H9 (cell line): ENCODE measurements at regions not wholly inside any gene's neighbourhood (a gene's known extent, or its start where the extent isn't known, plus 50 kb on each side); places are given as distances from the start of the nearest gene placed in this dataset.

Experiments
- DNase-seq: peaks from one replicate; pipeline ENCODE4 v3.0.0-alpha.2; 2017
- H2AFZ ChIP-seq: one replicate; pipeline ENCODE4 v1.6.1; 2013; ENCODE audit warnings: mild to moderate bottlenecking, low read length, control low read depth, moderate library complexity
- H2AK5ac ChIP-seq: 2 replicates; pipeline ENCODE4 v1.6.1; 2013; ENCODE audit warnings: low read length, control low read depth, mixed read lengths; ENCODE audit not compliant: insufficient read length
- H2BK120ac ChIP-seq: one replicate; pipeline ENCODE4 v1.6.1; 2013; ENCODE audit warnings: low read depth, mild to moderate bottlenecking, low read length, control low read depth, inconsistent platforms; ENCODE audit not compliant: poor library complexity, severe bottlenecking
- H2BK12ac ChIP-seq: 2 replicates; pipeline ENCODE4 v1.6.1; 2013; ENCODE audit warnings: low read length, control low read depth, mixed read lengths, low read depth; ENCODE audit not compliant: insufficient read length
- H2BK15ac ChIP-seq: 2 replicates; pipeline ENCODE4 v1.6.1; 2013; ENCODE audit warnings: low read depth, low read length, control low read depth
- H2BK20ac ChIP-seq: one replicate; pipeline ENCODE4 v1.6.1; 2013; ENCODE audit warnings: low read depth, mild to moderate bottlenecking, low read length, control low read depth, inconsistent platforms; ENCODE audit not compliant: poor library complexity, severe bottlenecking
- H2BK5ac ChIP-seq: 2 replicates; pipeline ENCODE4 v1.6.1; 2013; ENCODE audit warnings: low read length, control low read depth, mixed read lengths; ENCODE audit not compliant: insufficient read length
- H3K14ac ChIP-seq: 2 replicates; pipeline ENCODE4 v1.6.1; 2013; ENCODE audit warnings: low read length, control low read depth; ENCODE audit not compliant: insufficient read depth
- H3K18ac ChIP-seq: 2 replicates; pipeline ENCODE4 v1.6.1; 2013; ENCODE audit warnings: low read depth, mild to moderate bottlenecking, mixed read lengths, low read length, control low read depth; ENCODE audit not compliant: insufficient read length
- H3K23ac ChIP-seq: 2 replicates; pipeline ENCODE4 v1.6.1; 2013; ENCODE audit warnings: low read length, control low read depth, mixed read lengths, low read depth; ENCODE audit not compliant: insufficient read length
- H3K23me2 ChIP-seq: 2 replicates; pipeline ENCODE4 v1.6.1; 2013; ENCODE audit warnings: low read depth, mild to moderate bottlenecking, mixed read lengths, low read length, control low read depth; ENCODE audit not compliant: insufficient read length, poor library complexity, severe bottlenecking
- H3K27ac ChIP-seq: 2 replicates; pipeline ENCODE4 v1.5.1; 2013; ENCODE audit warnings: low read length, control low read depth, mixed read lengths, low read depth; ENCODE audit not compliant: insufficient read length
- H3K27me3 ChIP-seq: 2 replicates; pipeline ENCODE4 v1.6.1; 2013; ENCODE audit warnings: low read length, control low read depth, inconsistent platforms; ENCODE audit not compliant: insufficient read depth
- H3K4ac ChIP-seq: 2 replicates; pipeline ENCODE4 v1.6.1; 2013; ENCODE audit warnings: low read depth, mild to moderate bottlenecking, control low read depth, inconsistent platforms, low read length, moderate library complexity
- H3K4me1 ChIP-seq: 2 replicates; pipeline ENCODE4 v1.6.1; 2013; ENCODE audit warnings: low read length, control low read depth, inconsistent platforms; ENCODE audit not compliant: insufficient read depth
- H3K4me2 ChIP-seq: 2 replicates; pipeline ENCODE4 v1.6.1; 2013; ENCODE audit warnings: low read length, control low read depth, mixed read lengths; ENCODE audit not compliant: insufficient read length, insufficient read depth
- H3K56ac ChIP-seq: 2 replicates; pipeline ENCODE4 v1.6.1; 2013; ENCODE audit warnings: low read depth, mild to moderate bottlenecking, mixed read lengths, low read length, control low read depth; ENCODE audit not compliant: insufficient read length
- H3K79me1 ChIP-seq: 2 replicates; pipeline ENCODE4 v1.6.1; 2013; ENCODE audit warnings: low read depth, mild to moderate bottlenecking, moderate library complexity, low read length, control low read depth, inconsistent platforms; ENCODE audit not compliant: insufficient read depth, poor library complexity, severe bottlenecking
- H3K79me2 ChIP-seq: 2 replicates; pipeline ENCODE4 v1.6.1; 2013; ENCODE audit warnings: low read length, control low read depth, inconsistent platforms; ENCODE audit not compliant: insufficient read depth
- H3K9ac ChIP-seq: 2 replicates; pipeline ENCODE4 v1.6.1; 2013; ENCODE audit warnings: low read length, control low read depth, mixed read lengths; ENCODE audit not compliant: insufficient read length; ENCODE audit errors: extremely low read depth
- H3K9me3 ChIP-seq: one replicate; pipeline ENCODE4 v1.6.1; 2013; ENCODE audit warnings: low read depth, low read length, inconsistent platforms; ENCODE audit not compliant: control insufficient read depth
- H3T11ph ChIP-seq: one replicate; pipeline ENCODE4 v1.6.1; 2013; ENCODE audit warnings: mild to moderate bottlenecking, low read length, control low read depth, inconsistent platforms
- H4K20me1 ChIP-seq: one replicate; pipeline ENCODE4 v1.6.1; 2013; ENCODE audit not compliant: control insufficient read depth, insufficient read length, insufficient read depth
- H4K5ac ChIP-seq: 2 replicates; pipeline ENCODE4 v1.6.1; 2013; ENCODE audit warnings: low read depth, mild to moderate bottlenecking, mixed read lengths, low read length, control low read depth; ENCODE audit not compliant: insufficient read length
- H4K8ac ChIP-seq: replicated peaks from 2 replicates; pipeline ENCODE4 v1.6.1; 2013; ENCODE audit warnings: low read length, control low read depth, mixed read lengths, low read depth; ENCODE audit not compliant: insufficient read length
- H4K91ac ChIP-seq: 2 replicates; pipeline ENCODE4 v1.6.1; 2013; ENCODE audit warnings: low read depth, mild to moderate bottlenecking, moderate library complexity, mixed read lengths, low read length, control low read depth; ENCODE audit not compliant: insufficient read length
- H3K27ac Mint-ChIP-seq, 3 experiments: 2 replicates in 2 of 3; 3 replicates in 1 of 3; pipeline ENCODE4 v1.8.0; 2020 to 2021; ENCODE audit warnings: mixed read lengths in 3 of 3, mild to moderate bottlenecking in 1 of 3, moderate library complexity in 1 of 3
- H3K27me3 Mint-ChIP-seq: 2 replicates; pipeline ENCODE4 v1.8.0; 2021; ENCODE audit warnings: low read depth, mild to moderate bottlenecking, moderate library complexity, mixed read lengths
- H3K36me3 Mint-ChIP-seq, 3 experiments: 2 replicates in 2 of 3; 3 replicates in 1 of 3; pipeline ENCODE4 v1.8.0; 2020 to 2021; ENCODE audit warnings: low read depth in 3 of 3, mixed read lengths in 3 of 3; ENCODE audit not compliant: insufficient read depth in 1 of 3
- H3K4me1 Mint-ChIP-seq, 2 experiments: 2 replicates each; pipeline ENCODE4 v1.8.0; 2020; ENCODE audit warnings: mixed read lengths in 2 of 2
- H3K4me3 Mint-ChIP-seq, 2 experiments: 2 replicates in 1 of 2; 3 replicates in 1 of 2; pipeline ENCODE4 v1.8.0; 2020 to 2021; ENCODE audit warnings: mild to moderate bottlenecking in 2 of 2, mixed read lengths in 2 of 2, moderate library complexity in 1 of 2
- H3K9me3 Mint-ChIP-seq, 2 experiments: 2 replicates in 1 of 2; 3 replicates in 1 of 2; pipeline ENCODE4 v1.8.0; 2020; ENCODE audit warnings: mild to moderate bottlenecking in 2 of 2, mixed read lengths in 2 of 2, moderate library complexity in 1 of 2
- WGBS: extraction: QIAGEN DNeasy Blood & Tissue Kit; methylation state at CpG from one replicate; pipeline ENCODE4 v1.1.7; 2013; ENCODE audit warnings: missing lambda C conversion rate, low lambda C conversion rate, mixed read lengths; ENCODE audit not compliant: insufficient read length; ENCODE audit errors: extremely low coverage; 5-methylcytosine and 5-hydroxymethylcytosine counted together
- TF ChIP-seq, protein P1 (sequence below): fragments of 200-600 bp; sonication (generic); conservative IDR thresholded peaks from 3 replicates; pipeline ENCODE4 v1.8.0; 2021; ENCODE audit warnings: antibody characterized with exemption, mild to moderate bottlenecking

DNA sequence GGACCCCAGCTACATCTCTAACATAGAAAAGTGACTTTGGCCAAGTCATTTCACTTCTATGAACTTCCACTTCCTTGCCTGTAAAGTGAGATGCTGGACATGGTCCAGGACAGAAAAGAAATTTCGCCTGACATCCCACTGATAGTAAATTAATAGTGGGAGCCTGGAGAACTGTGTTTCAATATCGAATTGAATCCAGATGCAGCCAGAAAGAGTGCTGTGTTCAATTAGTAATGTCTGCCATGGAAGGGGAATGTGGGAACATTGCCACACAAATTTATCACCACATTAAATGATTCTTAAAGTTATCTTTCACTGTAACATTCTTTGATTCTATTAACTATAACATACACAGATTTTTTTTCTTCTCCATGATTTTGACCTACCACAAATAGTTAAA is 255.0 kb downstream of the HACE1 start:
- Histone ChIP-seq H3K27me3 (no peaks in the 10 kb centered on the region), H3K56ac (no peak overlapping the region), H2AFZ (no peak overlapping the region), H4K5ac (no peak overlapping the region), H3K14ac (no peak overlapping the region), H2AK5ac (no peak overlapping the region), H3K4me2 (no peak overlapping the region), H4K8ac (no peak overlapping the region), H3K18ac (no peak overlapping the region), H3K79me1 (no peaks in the 10 kb centered on the region), H4K91ac (no peak overlapping the region), H2BK5ac (no peak overlapping the region), H3K27ac (no peak overlapping the region), H3K23ac (no peak overlapping the region), H2BK15ac (no peak overlapping the region), H3T11ph (no peak overlapping the region), H2BK20ac (no peak overlapping the region), H3K4me1 (no peaks in the 10 kb centered on the region), H4K20me1 (no peaks in the 10 kb centered on the region), H3K9me3 (no peaks in the 10 kb centered on the region), H3K79me2 (no peaks in the 10 kb centered on the region), H3K4ac (no peak overlapping the region), H2BK120ac (no peak overlapping the region), H3K9ac (no peak overlapping the region), H3K23me2 (no peaks in the 10 kb centered on the region), H2BK12ac (no peak overlapping the region)
- H3K9me3 Mint-ChIP-seq = no peaks in the 10 kb centered on the region
- no peak overlapping the region for H3K27ac Mint-ChIP-seq
- no peaks in the 10 kb centered on the region for H3K27me3 Mint-ChIP-seq
- TF ChIP-seq, protein P1, sequence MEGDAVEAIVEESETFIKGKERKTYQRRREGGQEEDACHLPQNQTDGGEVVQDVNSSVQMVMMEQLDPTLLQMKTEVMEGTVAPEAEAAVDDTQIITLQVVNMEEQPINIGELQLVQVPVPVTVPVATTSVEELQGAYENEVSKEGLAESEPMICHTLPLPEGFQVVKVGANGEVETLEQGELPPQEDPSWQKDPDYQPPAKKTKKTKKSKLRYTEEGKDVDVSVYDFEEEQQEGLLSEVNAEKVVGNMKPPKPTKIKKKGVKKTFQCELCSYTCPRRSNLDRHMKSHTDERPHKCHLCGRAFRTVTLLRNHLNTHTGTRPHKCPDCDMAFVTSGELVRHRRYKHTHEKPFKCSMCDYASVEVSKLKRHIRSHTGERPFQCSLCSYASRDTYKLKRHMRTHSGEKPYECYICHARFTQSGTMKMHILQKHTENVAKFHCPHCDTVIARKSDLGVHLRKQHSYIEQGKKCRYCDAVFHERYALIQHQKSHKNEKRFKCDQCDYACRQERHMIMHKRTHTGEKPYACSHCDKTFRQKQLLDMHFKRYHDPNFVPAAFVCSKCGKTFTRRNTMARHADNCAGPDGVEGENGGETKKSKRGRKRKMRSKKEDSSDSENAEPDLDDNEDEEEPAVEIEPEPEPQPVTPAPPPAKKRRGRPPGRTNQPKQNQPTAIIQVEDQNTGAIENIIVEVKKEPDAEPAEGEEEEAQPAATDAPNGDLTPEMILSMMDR = no peak
- WGBS = no CpG with 5 or more reads among the region's 2 CpGs
- H3K4me1 Mint-ChIP-seq = peaks cover 0 to 3% of the 10 kb centered on the region in 2 experiments; a peak in 2 of 4 replicates
- DNase-seq = no peak
- H3K4me3 Mint-ChIP-seq = no peak overlapping the region
- H3K36me3 Mint-ChIP-seq = no peaks in the 10 kb centered on the region
